ENCODE measurements at regions not wholly inside any gene's neighbourhood (a gene's known extent, or its start where the extent isn't known, plus 50 kb on each side); places are given as distances from the start of the nearest gene placed in this dataset.

DNA sequence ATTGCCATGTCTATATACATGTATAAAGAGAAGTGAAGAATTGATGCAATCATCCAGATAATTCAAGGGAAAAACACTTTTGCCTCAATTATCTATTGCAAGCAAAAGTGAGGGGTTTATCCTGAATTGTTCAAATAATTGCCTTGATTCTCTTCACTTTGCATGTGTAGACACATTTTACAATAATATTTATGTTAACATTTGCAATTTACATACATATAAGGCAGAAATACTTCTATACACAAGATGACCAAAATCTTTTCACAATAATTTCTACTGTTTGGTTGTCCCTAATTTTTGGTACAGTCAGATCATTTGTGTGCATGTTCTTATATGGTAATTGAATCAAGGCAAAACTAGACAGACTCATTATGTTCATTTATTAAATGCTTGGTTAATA is 285.3 kb upstream of the TMEM161B start:
- no peak for TF ChIP-seq CTCF (IDR thresholded peaks at IDR 0.05)
- TF ChIP-seq EP300 (IDR thresholded peaks at IDR 0.05) = no peak

All from sigmoid colon (tissue), 4 donors.